ENCODE measurements at regions not wholly inside any gene's neighbourhood (a gene's known extent, or its start where the extent isn't known, plus 50 kb on each side); places are given as distances from the start of the nearest gene placed in this dataset.

GRCh38 chr9:16316911-16317817, 553.3 kb downstream of the BNC2 start:
- no peak for DNase-seq

DNA sequence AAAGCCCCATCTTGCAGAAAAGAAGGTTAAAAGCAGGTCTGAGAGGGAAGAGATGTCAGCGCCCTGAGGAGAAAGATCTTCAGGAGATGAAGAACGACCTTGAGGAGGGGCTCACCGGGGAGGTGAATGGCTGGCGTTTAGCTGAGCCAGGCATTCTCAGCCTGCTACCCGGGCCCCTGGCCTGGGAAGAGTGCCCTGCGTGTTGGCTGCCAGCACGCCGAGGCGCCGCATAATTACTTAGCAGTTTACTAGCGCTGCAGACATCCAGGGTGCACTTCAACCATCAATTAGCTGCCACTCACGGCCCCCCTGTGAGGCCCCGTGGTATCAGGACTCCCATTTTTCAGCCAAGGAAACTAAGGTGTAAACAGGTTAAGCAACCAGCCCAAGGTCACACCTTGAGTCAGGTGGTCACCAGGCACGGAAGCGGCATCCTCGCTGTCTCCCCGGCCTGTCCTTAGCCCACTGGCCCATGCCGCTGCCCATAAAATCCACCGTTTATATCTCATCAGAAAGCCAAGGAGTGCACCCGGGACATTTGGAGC, 551.9 kb downstream of the BNC2 start:
- DNase-seq = no peak

DNA sequence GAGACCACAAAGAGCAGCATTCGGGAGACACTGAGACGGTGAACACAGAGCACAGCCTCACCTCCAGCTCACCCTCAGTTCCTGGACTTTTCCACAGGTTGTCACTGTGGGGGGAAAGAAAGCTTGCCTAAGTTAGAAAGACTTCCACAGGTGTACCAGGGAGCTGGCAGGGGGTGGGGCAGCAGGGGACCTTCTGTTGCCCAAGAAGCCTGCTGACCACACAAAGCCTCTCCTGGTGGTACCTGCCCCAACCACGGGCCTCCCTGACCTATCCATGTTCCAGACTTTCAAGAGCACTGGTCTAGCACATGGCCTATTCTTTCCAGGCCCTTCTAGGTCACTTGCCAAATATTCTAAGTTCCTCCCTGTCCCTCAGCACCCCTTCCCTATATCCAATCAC, 550.8 kb downstream of the BNC2 start:
- DNase-seq = no peak

DNA sequence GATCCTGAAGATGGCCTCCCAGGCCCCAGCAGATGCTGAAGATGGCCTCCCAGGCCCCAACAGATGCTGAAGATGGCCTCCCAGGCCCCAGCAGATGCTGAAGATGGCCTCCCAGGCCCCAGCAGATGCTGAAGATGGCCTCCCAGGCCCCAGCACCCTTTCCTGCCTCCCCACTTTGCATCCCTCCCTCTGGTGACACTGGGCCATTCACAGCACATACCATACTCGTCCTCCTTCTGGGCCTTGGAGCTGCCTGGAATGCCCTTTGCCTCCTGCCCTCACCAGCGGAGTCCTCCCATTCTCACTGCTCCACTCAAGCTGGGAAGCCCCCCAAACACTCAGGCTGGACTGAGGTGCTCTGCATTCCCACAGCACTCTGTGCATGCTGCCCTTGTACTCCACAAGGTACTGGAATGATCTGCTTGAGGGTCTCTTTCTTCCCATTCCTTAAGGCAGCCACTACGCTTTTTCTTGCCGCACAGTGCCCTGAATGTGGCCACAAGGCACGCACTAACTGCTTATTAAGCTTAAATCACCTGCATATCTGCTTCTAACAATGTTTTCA, 550.0 kb downstream of the BNC2 start:
- no peak for DNase-seq

DNA sequence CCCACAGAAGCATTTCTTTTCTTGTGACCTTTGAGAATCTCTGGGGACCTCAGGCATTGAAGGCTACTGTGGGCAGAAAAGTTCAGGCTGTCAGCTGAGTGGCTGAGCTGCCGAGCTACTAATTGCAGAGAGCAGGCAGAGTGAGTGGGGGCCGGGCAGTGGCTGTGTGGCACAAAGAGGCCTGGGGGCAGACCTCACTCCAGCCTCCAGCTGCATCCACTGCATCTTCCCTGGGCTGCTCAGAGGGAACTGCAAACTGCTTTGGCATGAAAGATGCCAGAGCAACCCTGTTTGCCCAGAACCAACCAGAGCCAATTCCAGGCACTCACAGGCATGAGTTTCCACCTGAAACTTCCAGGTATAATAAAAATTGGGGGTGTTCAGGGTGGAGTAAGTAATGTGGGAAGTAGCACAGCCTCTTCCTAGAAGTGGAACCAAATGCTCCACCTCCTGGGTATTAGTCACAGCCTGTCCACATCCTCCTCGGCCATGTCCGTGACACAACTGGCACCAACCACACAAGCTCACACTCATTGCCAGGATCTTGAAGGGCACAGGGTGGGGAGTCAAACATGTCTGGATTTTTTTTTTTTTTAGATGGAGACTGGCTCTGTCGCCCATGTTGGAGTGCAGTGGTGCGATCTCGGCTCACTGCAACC, 548.9 kb downstream of the BNC2 start:
- DNase-seq = no peak

GRCh38 chr9:16322849-16323248, 547.6 kb downstream of the BNC2 start:
- DNase-seq = no peak

GRCh38 chr9:16325966-16326365, 544.5 kb downstream of the BNC2 start:
- no peak for DNase-seq

DNA sequence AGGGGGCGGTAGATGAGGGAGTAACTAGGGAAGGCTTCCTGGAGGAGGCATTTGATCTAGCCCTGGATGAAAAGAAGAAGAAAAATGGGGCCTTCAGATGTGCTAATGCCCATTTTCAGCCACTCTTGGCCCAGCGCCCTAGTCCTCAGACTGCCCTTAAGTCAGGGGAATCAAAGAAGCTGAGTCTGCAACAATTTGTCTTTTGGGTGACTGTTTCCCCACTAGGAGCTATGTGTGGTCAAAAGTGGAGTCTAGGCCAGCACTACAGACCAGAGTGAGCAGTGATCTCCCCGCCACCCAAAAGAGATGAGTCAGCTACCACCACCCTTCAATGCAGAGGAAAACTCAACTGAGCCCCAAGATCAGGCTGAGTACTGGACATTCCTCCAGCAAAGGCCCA, 542.1 kb downstream of the BNC2 start:
- DNase-seq = no peak

GRCh38 chr9:16329671-16330113, 540.8 kb downstream of the BNC2 start:
- no peak for DNase-seq

GRCh38 chr9:16331031-16331430, 539.4 kb downstream of the BNC2 start:
- no peak for DNase-seq

- DNase-seq = no peak
Observed at GRCh38 chr9:16331527-16331926, 538.9 kb downstream of the BNC2 start.

GRCh38 chr9:16333691-16334090, 536.8 kb downstream of the BNC2 start:
- no peak for DNase-seq

GRCh38 chr9:16335788-16336580, 534.5 kb downstream of the BNC2 start:
- no peak for DNase-seq

GRCh38 chr9:16336833-16337232, 533.6 kb downstream of the BNC2 start:
- DNase-seq = no peak

DNA sequence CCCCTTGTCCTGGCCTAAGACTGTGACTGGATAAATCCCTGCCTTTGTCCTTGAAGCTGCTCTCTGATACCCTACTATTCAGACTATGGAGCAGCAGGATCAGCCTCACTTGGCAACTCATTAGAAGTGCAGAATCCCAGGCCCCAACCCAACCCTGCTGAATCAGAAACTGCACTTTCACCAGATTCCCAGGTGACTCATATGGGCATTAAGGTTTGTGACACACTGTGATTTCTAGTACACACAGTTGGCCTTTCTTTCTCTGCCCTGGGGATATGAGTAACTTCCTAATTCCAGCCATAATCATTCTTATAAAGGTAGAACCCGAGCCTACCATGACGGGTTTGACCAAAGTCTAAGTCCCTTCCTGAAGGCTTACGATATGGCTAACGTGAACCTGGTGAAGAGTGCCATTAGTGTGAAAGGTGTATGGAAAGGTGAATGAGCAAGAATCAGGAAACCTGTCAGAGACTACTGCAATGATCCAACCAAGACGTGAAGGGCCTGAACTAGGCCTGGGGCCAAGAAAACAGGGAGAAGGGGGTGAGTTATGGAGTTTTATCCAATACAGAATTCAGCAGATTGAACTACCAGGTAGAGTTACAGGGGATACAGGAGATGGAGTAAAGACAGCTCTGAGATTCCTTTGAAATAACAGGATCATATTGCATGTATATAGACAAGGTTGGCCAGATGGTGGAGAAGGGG, 533.0 kb downstream of the BNC2 start:
- no peak for DNase-seq

DNA sequence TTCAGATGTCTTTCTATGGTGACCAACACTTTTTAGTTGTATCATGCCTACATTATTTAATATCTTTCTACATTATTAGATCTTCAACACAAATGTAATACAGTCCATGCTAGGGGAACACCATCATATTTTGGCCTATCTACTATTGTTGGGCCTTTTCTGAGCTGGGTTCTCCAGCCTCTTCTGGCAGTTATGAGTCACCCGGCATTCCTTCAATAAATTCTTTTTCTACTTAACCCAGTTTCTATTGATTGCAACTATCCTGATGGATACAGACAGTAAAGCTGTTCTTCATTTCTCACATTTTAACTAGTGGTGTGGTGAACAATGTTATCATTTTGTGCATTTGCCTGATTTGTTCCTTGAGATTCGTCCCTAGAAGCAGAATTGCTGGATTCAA, 529.3 kb downstream of the BNC2 start:
- DNase-seq = no peak

GRCh38 chr9:16342246-16343020, 528.0 kb downstream of the BNC2 start:
- no peak for DNase-seq

DNA sequence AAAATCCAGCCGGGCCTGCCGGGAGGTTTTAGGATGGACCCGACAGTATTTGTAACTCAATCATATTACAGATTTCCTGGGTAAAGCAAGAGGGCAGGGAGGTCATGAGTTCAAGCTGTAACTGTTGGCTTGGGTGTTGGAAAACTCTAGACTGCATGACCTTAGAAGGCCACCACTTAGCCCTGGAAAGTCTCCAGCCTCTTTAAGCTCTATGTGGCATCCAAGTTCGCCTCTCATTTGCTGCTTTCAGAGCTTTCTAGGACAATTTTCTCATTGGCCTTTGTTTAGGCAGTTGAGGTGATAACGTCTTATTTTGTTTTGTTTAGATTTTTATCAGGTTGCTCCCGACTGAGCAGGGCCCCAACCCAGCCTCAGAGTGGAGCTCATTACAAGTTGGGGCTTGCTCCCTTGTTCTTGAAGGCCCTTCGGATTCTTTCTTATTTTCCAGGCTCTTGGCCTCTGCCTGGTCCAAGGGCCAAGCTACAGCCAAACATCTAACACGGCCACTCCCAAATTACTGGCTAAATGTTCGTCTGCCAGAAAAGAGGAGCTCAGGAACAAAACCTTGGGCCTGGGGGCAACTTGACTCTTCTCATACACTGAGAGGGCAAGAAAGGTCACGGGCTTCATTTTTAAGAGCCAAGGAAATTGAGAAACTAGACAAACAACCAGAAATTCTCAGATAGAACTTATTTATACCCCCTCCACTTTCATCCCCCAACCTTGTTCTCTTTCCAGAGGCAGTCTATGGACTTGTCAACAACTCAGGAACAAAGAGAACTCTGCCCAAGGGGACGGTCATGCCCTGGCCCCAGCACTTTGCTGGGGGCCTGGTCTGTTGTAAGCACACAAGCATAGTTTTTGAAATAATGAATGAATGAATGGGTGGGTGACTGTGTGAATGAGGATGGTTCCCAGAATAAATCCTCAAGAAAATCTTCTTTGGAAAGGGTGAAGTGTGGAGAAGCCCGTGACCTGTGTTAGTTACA, 526.9 kb downstream of the BNC2 start:
- DNase-seq = no peak

- DNase-seq = no peak
Observed at GRCh38 chr9:16344343-16344742, 526.1 kb downstream of the BNC2 start.

GRCh38 chr9:16345902-16346301, 524.6 kb downstream of the BNC2 start:
- DNase-seq = no peak

All from NCI-H2081 treated with DMSO at 0.1 percent for 48 hours (cell line).